IPS-NIHi7 (cell line): ENCODE measurements at regions not wholly inside any gene's neighbourhood (a gene's known extent, or its start where the extent isn't known, plus 50 kb on each side); places are given as distances from the start of the nearest gene placed in this dataset.
A peak's percentile ranks its signal among the peaks of the same experiment; 100 is the strongest.

Source experiments
- DNase-seq: peaks from one replicate; pipeline ENCODE4 v3.0.0; 2012; ENCODE audit warnings: mixed read lengths; ENCODE audit errors: extremely low spot score

- no peak for DNase-seq
These were observed 424.3 kb downstream of the SLC4A3 start for GRCh38 chr2:220051716-220052115.

GRCh38 chr2:220053919-220054318 is 426.5 kb downstream of the SLC4A3 start:
- DNase-seq = no peak

GRCh38 chr2:220057391-220057790 is 430.0 kb downstream of the SLC4A3 start:
- DNase-seq = no peak

DNA sequence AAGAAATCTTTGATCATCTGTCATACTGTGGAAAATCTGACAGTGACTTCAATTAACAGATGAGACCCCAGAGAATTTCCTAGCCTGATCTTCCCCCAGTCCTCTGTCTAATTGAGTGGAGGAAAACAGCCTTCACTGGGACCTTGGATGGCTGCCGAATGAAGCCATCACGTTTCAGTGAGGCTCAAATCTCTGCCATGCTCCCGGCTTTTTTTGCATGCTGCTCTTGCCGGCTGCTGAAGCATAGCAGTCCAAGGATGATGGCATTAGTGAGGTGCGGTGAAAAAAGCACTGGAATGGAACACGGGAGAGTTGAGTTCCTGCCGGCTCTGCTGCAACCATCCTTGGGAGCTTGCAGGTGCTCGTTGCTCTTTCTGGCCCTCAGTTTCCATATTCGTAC is 430.5 kb downstream of the SLC4A3 start:
- no peak for DNase-seq

- no peak for DNase-seq
These were observed 436.9 kb downstream of the SLC4A3 start for GRCh38 chr2:220064111-220065030.

- no peak for DNase-seq
These were observed 438.2 kb downstream of the SLC4A3 start for GRCh38 chr2:220065581-220065980.

DNA sequence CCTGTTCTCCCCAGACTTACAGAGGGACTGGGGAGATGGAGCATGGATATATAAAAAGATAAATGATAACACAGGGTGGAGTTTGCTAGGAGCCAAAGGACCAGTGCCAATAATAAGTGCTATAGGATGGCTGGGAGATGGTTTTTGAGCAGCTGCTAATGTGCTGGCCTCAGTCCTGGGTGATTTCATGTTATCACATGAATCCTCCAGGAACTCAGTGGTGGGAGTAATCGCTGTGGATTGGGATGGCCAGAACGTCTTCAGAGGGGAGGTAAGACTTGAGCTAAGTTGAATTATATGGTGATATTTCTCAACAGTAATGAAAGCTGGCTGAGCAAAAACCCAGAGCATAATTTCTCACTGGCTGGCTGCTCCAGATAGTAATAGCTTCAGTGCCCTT is 441.4 kb downstream of the SLC4A3 start:
- DNase-seq = no peak

GRCh38 chr2:220070349-220070748 is 442.9 kb downstream of the SLC4A3 start:
- no peak for DNase-seq

GRCh38 chr2:220071696-220072095 is 444.3 kb downstream of the SLC4A3 start:
- DNase-seq = no peak

- DNase-seq = no peak
These were observed 445.3 kb downstream of the SLC4A3 start for GRCh38 chr2:220072669-220073220.

DNA sequence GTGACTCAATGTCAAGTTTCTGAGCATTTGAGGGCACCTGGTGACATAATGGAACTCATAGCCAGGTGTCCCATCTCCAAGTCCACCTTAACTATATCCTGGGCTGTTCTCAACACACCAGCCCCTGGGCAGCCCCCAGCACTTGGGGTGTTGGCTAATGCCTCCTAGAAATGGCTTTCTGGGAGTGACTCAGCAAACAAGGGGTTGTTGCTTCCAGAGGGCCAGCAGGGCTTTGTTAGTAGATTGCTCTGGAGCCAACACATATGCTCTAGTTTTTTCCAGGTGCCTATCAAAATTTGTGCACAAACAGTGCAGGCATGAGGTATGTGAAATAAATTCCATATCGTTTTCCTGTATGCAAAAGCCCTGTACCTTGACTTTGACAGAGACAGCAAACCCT is 448.4 kb downstream of the SLC4A3 start:
- DNase-seq = no peak

DNA sequence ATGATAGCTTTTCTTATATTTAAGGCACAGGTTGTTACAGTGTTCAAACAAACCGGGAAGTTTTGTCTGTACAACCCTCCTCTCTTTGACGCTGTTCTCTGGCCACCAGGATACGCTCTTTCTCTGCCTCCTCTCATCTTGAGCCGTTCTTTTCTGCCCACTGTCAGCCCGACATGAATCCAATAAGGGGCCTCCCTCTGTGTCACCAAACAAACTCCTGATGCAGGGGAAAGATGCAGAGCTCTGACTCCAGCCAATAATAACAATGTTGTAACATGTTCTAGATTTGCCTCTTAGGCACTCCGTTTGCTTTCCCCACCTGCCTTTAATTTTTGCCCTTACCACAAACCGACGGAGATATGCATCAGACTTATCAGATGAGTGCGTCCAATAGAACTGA is 449.3 kb downstream of the SLC4A3 start:
- peak; percentile 37 for DNase-seq

DNA sequence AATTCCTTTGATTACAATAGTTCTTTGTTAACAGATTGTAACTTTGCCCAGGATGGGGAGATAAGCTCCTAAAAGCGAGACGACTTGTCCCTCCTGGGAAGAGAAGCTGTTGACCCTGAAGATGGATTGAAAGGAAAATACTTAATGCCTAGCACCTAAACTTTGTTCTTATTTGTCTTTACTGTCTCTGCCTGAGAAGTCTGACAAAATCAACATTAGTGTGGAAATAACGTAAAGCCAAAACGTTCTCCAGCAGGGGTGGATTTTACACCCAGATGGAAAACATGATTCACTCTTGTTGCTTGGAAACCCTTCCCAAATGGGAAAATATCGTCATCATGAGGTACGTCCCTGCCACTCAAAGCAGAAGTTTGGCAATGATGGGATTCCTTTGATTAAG is 450.1 kb downstream of the SLC4A3 start:
- DNase-seq = no peak

GRCh38 chr2:220078439-220078838 is 451.0 kb downstream of the SLC4A3 start:
- DNase-seq = no peak

DNA sequence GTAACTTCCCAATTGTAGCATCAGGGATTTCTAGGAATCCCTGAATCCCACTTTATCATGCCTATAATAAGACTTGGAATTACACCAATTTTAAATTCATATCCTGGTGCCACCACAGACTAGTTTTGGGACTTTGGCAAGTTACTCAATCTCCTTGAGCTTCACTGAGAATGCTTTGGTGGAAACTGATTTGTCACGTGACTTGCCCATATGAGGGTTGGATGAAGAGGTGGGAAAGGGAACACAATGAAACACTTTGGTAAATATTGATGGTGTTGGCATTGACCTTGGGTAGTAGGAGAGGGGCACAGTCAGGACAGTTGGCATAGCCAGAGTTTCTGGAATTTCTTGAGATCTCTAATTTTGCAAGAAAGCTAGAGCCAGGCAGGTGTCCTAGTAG is 452.2 kb downstream of the SLC4A3 start:
- DNase-seq = no peak

DNA sequence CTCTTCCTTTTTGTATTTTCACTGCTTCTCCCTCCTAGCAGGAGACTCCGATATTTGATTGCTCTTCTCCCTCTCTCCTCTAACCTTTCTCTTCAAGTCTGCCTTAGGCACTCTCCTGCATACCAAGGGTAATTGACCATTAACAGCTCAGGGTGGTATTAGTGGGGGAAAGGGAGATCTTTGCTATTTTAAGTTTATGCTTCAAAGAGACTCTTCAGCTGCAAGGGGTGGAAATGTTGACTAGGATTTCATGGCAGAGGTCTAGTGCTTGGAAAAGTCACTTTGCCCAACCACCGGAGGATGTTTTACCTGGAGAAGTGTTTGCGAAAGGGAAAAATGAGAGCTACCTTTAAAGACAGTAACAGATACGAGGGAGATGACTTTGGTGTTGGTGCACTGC is 453.7 kb downstream of the SLC4A3 start:
- peak; percentile 33 for DNase-seq

GRCh38 chr2:220090050-220090449 is 462.6 kb downstream of the SLC4A3 start:
- DNase-seq = no peak

DNA sequence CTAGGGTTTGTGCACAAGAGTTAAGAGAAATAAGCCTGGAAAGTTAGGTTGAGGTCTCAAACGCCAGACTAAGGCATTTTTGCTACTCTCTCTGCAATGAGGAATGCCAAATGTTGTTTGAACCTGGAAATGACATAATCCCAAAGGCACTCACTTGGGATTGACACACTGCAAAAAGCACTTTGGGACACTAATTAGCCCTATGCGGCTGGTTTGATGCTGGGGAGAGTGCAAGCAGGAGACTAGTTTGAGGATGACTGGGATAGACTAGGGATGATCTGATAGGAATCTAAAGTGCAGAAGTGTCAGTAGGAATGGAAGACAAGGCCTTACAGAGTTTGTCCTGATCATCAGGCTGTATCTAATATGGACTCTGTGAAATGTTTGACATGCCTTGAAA is 469.0 kb downstream of the SLC4A3 start:
- no peak for DNase-seq

- DNase-seq = no peak
These were observed 474.6 kb downstream of the SLC4A3 start for GRCh38 chr2:220101980-220102379.

- no peak for DNase-seq
These were observed 476.2 kb downstream of the SLC4A3 start for GRCh38 chr2:220103596-220103995.

- DNase-seq = peak; percentile 40
These were observed 477.5 kb downstream of the SLC4A3 start for GRCh38 chr2:220104871-220105351.

DNA sequence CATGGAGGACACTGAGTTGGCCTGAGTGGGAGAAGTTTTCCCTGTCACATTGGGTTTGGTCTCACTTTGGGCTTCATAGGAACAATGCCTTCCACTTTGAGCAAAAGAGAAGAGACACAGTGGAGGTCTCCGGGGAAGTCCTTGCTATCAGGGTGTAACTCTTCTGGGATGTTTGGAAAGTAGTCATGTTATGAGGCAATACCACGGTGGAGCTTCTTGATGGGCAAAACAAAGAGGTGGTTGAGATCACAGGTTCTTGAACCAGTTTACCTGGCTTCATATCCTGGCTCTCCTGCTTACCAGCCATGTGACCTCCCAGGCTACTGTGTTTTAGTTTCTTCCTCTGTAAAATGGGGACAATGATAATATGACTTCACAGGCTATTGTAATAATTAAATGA is 478.6 kb downstream of the SLC4A3 start:
- DNase-seq = no peak

DNA sequence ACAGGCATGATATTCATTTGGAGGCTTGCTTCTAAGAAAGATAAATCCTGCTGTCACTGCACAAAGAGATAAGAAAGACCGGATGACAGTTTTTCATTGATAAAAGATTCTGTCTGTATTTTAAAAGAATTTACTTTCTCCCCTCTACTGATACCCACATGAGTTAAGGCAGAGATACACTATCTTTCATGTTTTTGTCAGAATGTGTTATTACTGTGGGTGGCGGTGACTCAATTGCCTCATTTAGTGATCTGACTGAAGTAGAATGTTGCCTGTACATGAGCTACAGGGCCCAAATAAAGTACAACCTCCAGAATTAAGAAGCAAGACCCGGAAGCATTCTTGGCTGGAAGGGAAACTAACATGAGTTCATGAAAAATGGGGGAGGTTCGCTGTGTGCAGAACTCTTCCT is 480.0 kb downstream of the SLC4A3 start:
- no peak for DNase-seq
